HEK293 (cell line): ENCODE measurements at regions not wholly inside any gene's neighbourhood (a gene's known extent, or its start where the extent isn't known, plus 50 kb on each side); places are given as distances from the start of the nearest gene placed in this dataset.

ENCODE experiments used
- TCF7L2 ChIP-seq: IDR thresholded peaks from 2 replicates; pipeline ENCODE4 v1.6.1; 2011; ENCODE audit warnings: low read depth, mild to moderate bottlenecking, inconsistent platforms, low read length, moderate library complexity, borderline replicate concordance
- TRIM28 ChIP-seq: IDR thresholded peaks from 2 replicates; pipeline ENCODE4 v1.6.1; 2011; ENCODE audit warnings: low read length, control low read depth, borderline replicate concordance
- ZBTB48 ChIP-seq: fragments of 450-650 bp; formaldehyde crosslinking; IDR thresholded peaks from 2 replicates; pipeline ENCODE4 v1.5.1; 2016; ENCODE audit warnings: missing biosample characterization, missing genetic modification characterization
- ZNF112 ChIP-seq: fragments of 450-650 bp; formaldehyde crosslinking; IDR thresholded peaks from 2 replicates; pipeline ENCODE4 v1.5.0; 2017; ENCODE audit warnings: missing biosample characterization, missing genetic modification characterization
- ZNF23 ChIP-seq: fragments of 450-650 bp; formaldehyde crosslinking; IDR thresholded peaks from 2 replicates; pipeline ENCODE4 v1.5.1; 2016; ENCODE audit warnings: missing biosample characterization, missing genetic modification characterization, borderline replicate concordance
- ZNF324 ChIP-seq: fragments of 450-650 bp; formaldehyde crosslinking; IDR thresholded peaks from 2 replicates; pipeline ENCODE4 v1.5.1; 2016; ENCODE audit warnings: missing biosample characterization, missing genetic modification characterization
- ZNF350 ChIP-seq: fragments of 450-650 bp; formaldehyde crosslinking; IDR thresholded peaks from 2 replicates; pipeline ENCODE4 v1.5.0; 2017; ENCODE audit warnings: missing biosample characterization, mild to moderate bottlenecking, missing genetic modification characterization
- ZNF391 ChIP-seq: fragments of 450-650 bp; formaldehyde crosslinking; IDR thresholded peaks from 2 replicates; pipeline ENCODE4 v1.5.1; 2016; ENCODE audit warnings: low read depth, missing biosample characterization, missing genetic modification characterization, borderline replicate concordance
- ZNF510 ChIP-seq: fragments of 450-650 bp; formaldehyde crosslinking; IDR thresholded peaks from 2 replicates; pipeline ENCODE4 v1.5.1; 2018; ENCODE audit warnings: mild to moderate bottlenecking, missing genetic modification characterization, missing biosample characterization; ENCODE audit not compliant: insufficient replicate concordance
- ZNF585B ChIP-seq: fragments of 450-650 bp; formaldehyde crosslinking; IDR thresholded peaks from 2 replicates; pipeline ENCODE4 v1.5.1; 2016; ENCODE audit warnings: missing biosample characterization, missing genetic modification characterization
- ZNF629 ChIP-seq: fragments of 450-650 bp; formaldehyde crosslinking; IDR thresholded peaks from 2 replicates; pipeline ENCODE4 v1.5.1; 2017; ENCODE audit warnings: missing biosample characterization, missing genetic modification characterization
- ZNF776 ChIP-seq: fragments of 450-650 bp; formaldehyde crosslinking; IDR thresholded peaks from 2 replicates; pipeline ENCODE4 v1.5.0; 2017; ENCODE audit warnings: missing biosample characterization, missing genetic modification characterization, borderline replicate concordance
- ZNF792 ChIP-seq: fragments of 450-650 bp; formaldehyde crosslinking; IDR thresholded peaks from 2 replicates; pipeline ENCODE4 v1.5.1; 2016; ENCODE audit warnings: missing biosample characterization, missing genetic modification characterization
- ZNF837 ChIP-seq: fragments of 450-650 bp; formaldehyde crosslinking; IDR thresholded peaks from 2 replicates; pipeline ENCODE4 v1.5.1; 2016; ENCODE audit warnings: missing biosample characterization, missing genetic modification characterization
- ZNF843 ChIP-seq: fragments of 450-650 bp; formaldehyde crosslinking; IDR thresholded peaks from 2 replicates; pipeline ENCODE4 v1.5.1; 2016; ENCODE audit warnings: missing biosample characterization, missing genetic modification characterization
- ZSCAN23 ChIP-seq: fragments of 450-650 bp; formaldehyde crosslinking; IDR thresholded peaks from 2 replicates; pipeline ENCODE4 v1.5.1; 2016; ENCODE audit warnings: missing biosample characterization, missing genetic modification characterization
- TF ChIP-seq, protein P1 (sequence below): fragments of 450-650 bp; formaldehyde crosslinking; IDR thresholded peaks from 2 replicates; pipeline ENCODE4 v1.5.1; 2016; ENCODE audit warnings: missing biosample characterization, missing genetic modification characterization, low read depth
- TF ChIP-seq, protein P2 (sequence below): fragments of 450-650 bp; formaldehyde crosslinking; IDR thresholded peaks from 2 replicates; pipeline ENCODE4 v1.5.1; 2016; ENCODE audit warnings: missing biosample characterization, missing genetic modification characterization
- TF ChIP-seq, protein P3 (sequence below): fragments of 450-650 bp; formaldehyde crosslinking; IDR thresholded peaks from 2 replicates; pipeline ENCODE4 v1.5.1; 2016; ENCODE audit warnings: missing biosample characterization, missing genetic modification characterization
- TF ChIP-seq, protein P4 (sequence below): IDR thresholded peaks from 2 replicates; pipeline ENCODE4 v1.6.1; 2011; ENCODE audit warnings: mild to moderate bottlenecking, low read depth, low read length, borderline replicate concordance
- TF ChIP-seq, protein P5 (sequence below): fragments of 450-650 bp; formaldehyde crosslinking; IDR thresholded peaks from 2 replicates; pipeline ENCODE4 v1.5.1; 2017; ENCODE audit warnings: missing biosample characterization, missing genetic modification characterization
- TF ChIP-seq, protein P6 (sequence below): fragments of 450-650 bp; formaldehyde crosslinking; IDR thresholded peaks from 2 replicates; pipeline ENCODE4 v1.5.1; 2016; ENCODE audit warnings: missing biosample characterization, missing genetic modification characterization
- TF ChIP-seq, protein P7 (sequence below): fragments of 450-650 bp; formaldehyde crosslinking; IDR thresholded peaks from 2 replicates; pipeline ENCODE4 v1.5.1; 2016; ENCODE audit warnings: missing biosample characterization, missing genetic modification characterization
- TF ChIP-seq, protein P8 (sequence below): fragments of 450-650 bp; formaldehyde crosslinking; IDR thresholded peaks from 2 replicates; pipeline ENCODE4 v1.5.1; 2016; ENCODE audit warnings: missing biosample characterization, missing genetic modification characterization, borderline replicate concordance
- TF ChIP-seq, protein P9 (sequence below): fragments of 450-650 bp; formaldehyde crosslinking; optimal IDR thresholded peaks from 2 replicates; pipeline ENCODE3; 2016; ENCODE audit warnings: missing biosample characterization, mild to moderate bottlenecking, missing genetic modification characterization

DNA sequence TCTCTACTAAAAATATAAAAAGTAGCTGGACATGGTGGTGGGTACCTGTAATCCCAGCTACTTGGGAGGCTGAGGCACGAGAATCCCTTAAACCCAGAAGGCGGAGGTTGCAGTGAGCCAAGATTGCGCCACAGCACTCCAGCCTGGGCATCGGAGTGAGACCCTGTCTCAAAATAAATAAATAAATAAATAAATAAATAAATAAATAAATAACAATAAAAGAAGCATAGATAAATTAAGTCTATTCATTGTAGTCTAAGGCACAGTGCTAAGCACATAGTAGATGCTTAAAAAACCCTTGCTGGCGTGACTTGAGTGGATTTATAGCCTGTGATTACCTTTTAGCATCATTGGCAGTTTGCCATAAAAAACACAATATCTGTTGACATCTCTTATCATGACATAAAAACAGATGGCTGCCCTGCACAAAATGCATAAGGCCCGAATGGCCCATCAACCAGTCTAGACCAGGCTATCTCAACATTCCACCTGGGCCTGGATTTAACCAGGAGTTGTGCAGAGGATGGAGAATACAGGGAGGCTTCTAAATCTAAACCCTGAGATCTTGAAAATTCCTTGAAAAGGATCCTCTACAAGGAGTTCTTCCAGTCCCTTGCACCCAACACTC lies 94.9 kb downstream of the PRLHR start (continued):
- TF ChIP-seq TCF7L2 (no peak), ZNF23 (no peak), ZNF843 (no peak), ZNF391 (tag by site-specific recombination) (no peak), ZNF350 (no peak), ZBTB48 (no peak), ZNF629 (peak; percentile 57; the same call in 1 of the 2 replicates), ZNF837 (tag by site-specific recombination) (no peak), ZNF585B (tag by site-specific recombination) (no peak), ZSCAN23 (tag by site-specific recombination) (no peak), TRIM28 (no peak), ZNF112 (no peak), ZNF776 (tag by site-specific recombination) (no peak), ZNF324 (tag by site-specific recombination) (no peak), ZNF792 (tag by site-specific recombination) (no peak), ZNF510 (tag by site-specific recombination) (peak; percentile 89)
- TF ChIP-seq, protein P1, sequence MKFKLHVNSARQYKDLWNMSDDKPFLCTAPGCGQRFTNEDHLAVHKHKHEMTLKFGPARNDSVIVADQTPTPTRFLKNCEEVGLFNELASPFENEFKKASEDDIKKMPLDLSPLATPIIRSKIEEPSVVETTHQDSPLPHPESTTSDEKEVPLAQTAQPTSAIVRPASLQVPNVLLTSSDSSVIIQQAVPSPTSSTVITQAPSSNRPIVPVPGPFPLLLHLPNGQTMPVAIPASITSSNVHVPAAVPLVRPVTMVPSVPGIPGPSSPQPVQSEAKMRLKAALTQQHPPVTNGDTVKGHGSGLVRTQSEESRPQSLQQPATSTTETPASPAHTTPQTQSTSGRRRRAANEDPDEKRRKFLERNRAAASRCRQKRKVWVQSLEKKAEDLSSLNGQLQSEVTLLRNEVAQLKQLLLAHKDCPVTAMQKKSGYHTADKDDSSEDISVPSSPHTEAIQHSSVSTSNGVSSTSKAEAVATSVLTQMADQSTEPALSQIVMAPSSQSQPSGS (tag by site-specific recombination) = no peak
- TF ChIP-seq, protein P2, sequence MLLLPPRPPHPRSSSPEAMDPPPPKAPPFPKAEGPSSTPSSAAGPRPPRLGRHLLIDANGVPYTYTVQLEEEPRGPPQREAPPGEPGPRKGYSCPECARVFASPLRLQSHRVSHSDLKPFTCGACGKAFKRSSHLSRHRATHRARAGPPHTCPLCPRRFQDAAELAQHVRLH (tag by site-specific recombination) = 0 out of 2 replicates have a peak, but pooled peaks have one; percentile 51
- TF ChIP-seq, protein P3, sequence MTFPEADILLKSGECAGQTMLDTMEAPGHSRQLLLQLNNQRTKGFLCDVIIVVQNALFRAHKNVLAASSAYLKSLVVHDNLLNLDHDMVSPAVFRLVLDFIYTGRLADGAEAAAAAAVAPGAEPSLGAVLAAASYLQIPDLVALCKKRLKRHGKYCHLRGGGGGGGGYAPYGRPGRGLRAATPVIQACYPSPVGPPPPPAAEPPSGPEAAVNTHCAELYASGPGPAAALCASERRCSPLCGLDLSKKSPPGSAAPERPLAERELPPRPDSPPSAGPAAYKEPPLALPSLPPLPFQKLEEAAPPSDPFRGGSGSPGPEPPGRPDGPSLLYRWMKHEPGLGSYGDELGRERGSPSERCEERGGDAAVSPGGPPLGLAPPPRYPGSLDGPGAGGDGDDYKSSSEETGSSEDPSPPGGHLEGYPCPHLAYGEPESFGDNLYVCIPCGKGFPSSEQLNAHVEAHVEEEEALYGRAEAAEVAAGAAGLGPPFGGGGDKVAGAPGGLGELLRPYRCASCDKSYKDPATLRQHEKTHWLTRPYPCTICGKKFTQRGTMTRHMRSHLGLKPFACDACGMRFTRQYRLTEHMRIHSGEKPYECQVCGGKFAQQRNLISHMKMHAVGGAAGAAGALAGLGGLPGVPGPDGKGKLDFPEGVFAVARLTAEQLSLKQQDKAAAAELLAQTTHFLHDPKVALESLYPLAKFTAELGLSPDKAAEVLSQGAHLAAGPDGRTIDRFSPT (tag by site-specific recombination) = no peak
- TF ChIP-seq, protein P4, sequence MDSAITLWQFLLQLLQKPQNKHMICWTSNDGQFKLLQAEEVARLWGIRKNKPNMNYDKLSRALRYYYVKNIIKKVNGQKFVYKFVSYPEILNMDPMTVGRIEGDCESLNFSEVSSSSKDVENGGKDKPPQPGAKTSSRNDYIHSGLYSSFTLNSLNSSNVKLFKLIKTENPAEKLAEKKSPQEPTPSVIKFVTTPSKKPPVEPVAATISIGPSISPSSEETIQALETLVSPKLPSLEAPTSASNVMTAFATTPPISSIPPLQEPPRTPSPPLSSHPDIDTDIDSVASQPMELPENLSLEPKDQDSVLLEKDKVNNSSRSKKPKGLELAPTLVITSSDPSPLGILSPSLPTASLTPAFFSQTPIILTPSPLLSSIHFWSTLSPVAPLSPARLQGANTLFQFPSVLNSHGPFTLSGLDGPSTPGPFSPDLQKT = no peak
- TF ChIP-seq, protein P5, sequence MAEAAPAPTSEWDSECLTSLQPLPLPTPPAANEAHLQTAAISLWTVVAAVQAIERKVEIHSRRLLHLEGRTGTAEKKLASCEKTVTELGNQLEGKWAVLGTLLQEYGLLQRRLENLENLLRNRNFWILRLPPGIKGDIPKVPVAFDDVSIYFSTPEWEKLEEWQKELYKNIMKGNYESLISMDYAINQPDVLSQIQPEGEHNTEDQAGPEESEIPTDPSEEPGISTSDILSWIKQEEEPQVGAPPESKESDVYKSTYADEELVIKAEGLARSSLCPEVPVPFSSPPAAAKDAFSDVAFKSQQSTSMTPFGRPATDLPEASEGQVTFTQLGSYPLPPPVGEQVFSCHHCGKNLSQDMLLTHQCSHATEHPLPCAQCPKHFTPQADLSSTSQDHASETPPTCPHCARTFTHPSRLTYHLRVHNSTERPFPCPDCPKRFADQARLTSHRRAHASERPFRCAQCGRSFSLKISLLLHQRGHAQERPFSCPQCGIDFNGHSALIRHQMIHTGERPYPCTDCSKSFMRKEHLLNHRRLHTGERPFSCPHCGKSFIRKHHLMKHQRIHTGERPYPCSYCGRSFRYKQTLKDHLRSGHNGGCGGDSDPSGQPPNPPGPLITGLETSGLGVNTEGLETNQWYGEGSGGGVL = no peak
- TF ChIP-seq, protein P6, sequence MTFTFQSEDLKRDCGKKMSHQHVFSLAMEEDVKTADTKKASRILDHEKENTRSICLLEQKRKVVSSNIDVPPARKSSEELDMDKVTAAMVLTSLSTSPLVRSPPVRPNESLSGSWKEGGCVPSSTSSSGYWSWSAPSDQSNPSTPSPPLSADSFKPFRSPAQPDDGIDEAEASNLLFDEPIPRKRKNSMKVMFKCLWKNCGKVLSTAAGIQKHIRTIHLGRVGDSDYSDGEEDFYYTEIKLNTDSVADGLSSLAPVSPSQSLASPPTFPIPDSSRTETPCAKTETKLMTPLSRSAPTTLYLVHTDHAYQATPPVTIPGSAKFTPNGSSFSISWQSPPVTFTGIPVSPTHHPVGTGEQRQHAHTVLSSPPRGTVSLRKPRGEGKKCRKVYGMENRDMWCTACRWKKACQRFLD (tag by site-specific recombination) = no peak
- TF ChIP-seq, protein P7, sequence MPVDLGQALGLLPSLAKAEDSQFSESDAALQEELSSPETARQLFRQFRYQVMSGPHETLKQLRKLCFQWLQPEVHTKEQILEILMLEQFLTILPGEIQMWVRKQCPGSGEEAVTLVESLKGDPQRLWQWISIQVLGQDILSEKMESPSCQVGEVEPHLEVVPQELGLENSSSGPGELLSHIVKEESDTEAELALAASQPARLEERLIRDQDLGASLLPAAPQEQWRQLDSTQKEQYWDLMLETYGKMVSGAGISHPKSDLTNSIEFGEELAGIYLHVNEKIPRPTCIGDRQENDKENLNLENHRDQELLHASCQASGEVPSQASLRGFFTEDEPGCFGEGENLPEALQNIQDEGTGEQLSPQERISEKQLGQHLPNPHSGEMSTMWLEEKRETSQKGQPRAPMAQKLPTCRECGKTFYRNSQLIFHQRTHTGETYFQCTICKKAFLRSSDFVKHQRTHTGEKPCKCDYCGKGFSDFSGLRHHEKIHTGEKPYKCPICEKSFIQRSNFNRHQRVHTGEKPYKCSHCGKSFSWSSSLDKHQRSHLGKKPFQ = no peak
- TF ChIP-seq, protein P8, sequence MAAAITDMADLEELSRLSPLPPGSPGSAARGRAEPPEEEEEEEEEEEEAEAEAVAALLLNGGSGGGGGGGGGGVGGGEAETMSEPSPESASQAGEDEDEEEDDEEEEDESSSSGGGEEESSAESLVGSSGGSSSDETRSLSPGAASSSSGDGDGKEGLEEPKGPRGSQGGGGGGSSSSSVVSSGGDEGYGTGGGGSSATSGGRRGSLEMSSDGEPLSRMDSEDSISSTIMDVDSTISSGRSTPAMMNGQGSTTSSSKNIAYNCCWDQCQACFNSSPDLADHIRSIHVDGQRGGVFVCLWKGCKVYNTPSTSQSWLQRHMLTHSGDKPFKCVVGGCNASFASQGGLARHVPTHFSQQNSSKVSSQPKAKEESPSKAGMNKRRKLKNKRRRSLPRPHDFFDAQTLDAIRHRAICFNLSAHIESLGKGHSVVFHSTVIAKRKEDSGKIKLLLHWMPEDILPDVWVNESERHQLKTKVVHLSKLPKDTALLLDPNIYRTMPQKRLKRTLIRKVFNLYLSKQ (tag by site-specific recombination) = no peak
- TF ChIP-seq, protein P9, sequence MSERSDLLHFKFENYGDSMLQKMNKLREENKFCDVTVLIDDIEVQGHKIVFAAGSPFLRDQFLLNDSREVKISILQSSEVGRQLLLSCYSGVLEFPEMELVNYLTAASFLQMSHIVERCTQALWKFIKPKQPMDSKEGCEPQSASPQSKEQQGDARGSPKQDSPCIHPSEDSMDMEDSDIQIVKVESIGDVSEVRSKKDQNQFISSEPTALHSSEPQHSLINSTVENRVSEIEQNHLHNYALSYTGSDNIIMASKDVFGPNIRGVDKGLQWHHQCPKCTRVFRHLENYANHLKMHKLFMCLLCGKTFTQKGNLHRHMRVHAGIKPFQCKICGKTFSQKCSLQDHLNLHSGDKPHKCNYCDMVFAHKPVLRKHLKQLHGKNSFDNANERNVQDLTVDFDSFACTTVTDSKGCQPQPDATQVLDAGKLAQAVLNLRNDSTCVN = no peak
